ENCODE measurements at regions not wholly inside any gene's neighbourhood (a gene's known extent, or its start where the extent isn't known, plus 50 kb on each side); places are given as distances from the start of the nearest gene placed in this dataset.

GRCh38 chr5:152994033-152994680 lies 496.3 kb upstream of the GRIA1 start:
- no peak for DNase-seq (ENCODE audit: low read depth in 2 of 2)

GRCh38 chr5:152995214-152995725 lies 495.2 kb upstream of the GRIA1 start:
- DNase-seq (ENCODE audit: low read depth in 2 of 2) = no peak

- DNase-seq (ENCODE audit: low read depth in 2 of 2) = no peak
These were observed 484.8 kb upstream of the GRIA1 start for GRCh38 chr5:153005711-153006110.

GRCh38 chr5:153006681-153007080 lies 483.8 kb upstream of the GRIA1 start:
- DNase-seq (ENCODE audit: low read depth in 2 of 2) = no peak

GRCh38 chr5:153014194-153014593 lies 476.3 kb upstream of the GRIA1 start:
- DNase-seq (ENCODE audit: low read depth in 2 of 2) = no peak

GRCh38 chr5:153018121-153018520 lies 472.3 kb upstream of the GRIA1 start:
- DNase-seq (ENCODE audit: low read depth in 2 of 2) = no peak

- DNase-seq (ENCODE audit: low read depth in 2 of 2) = no peak
These were observed 459.4 kb upstream of the GRIA1 start for GRCh38 chr5:153030755-153031725.

GRCh38 chr5:153039501-153039900 lies 451.0 kb upstream of the GRIA1 start:
- DNase-seq (ENCODE audit: low read depth in 2 of 2) = no peak

- peak; percentile 55 for DNase-seq (ENCODE audit: low read depth in 2 of 2)
These were observed 446.6 kb upstream of the GRIA1 start for GRCh38 chr5:153043886-153044285.

- no peak for DNase-seq (ENCODE audit: low read depth in 2 of 2)
These were observed 439.8 kb upstream of the GRIA1 start for GRCh38 chr5:153050496-153051179.

GRCh38 chr5:153066281-153066680 lies 424.2 kb upstream of the GRIA1 start:
- DNase-seq (ENCODE audit: low read depth in 2 of 2) = no peak

- DNase-seq (ENCODE audit: low read depth in 2 of 2) = no peak
These were observed 422.6 kb upstream of the GRIA1 start for GRCh38 chr5:153067869-153068268.

GRCh38 chr5:153079396-153079795 lies 411.1 kb upstream of the GRIA1 start:
- no peak for DNase-seq (ENCODE audit: low read depth in 2 of 2)

GRCh38 chr5:153080940-153081339 lies 409.5 kb upstream of the GRIA1 start:
- DNase-seq (ENCODE audit: low read depth in 2 of 2) = peak in 1 of 2 experiments; percentile 5

- no peak for DNase-seq (ENCODE audit: low read depth in 2 of 2)
These were observed 409.1 kb upstream of the GRIA1 start for GRCh38 chr5:153081385-153081784.

GRCh38 chr5:153084511-153084910 lies 406.0 kb upstream of the GRIA1 start:
- DNase-seq (ENCODE audit: low read depth in 2 of 2) = no peak

GRCh38 chr5:153086486-153086885 lies 404.0 kb upstream of the GRIA1 start:
- no peak for DNase-seq (ENCODE audit: low read depth in 2 of 2)

GRCh38 chr5:153088538-153088937 lies 401.9 kb upstream of the GRIA1 start:
- no peak for DNase-seq (ENCODE audit: low read depth in 2 of 2)

- DNase-seq (ENCODE audit: low read depth in 2 of 2) = no peak
These were observed 396.1 kb upstream of the GRIA1 start for GRCh38 chr5:153094333-153094732.

- no peak for DNase-seq (ENCODE audit: low read depth in 2 of 2)
These were observed 394.1 kb upstream of the GRIA1 start for GRCh38 chr5:153096381-153096780.

GRCh38 chr5:153099328-153099727 lies 391.1 kb upstream of the GRIA1 start:
- no peak for DNase-seq (ENCODE audit: low read depth in 2 of 2)
